Stomach smooth muscle (tissue), 2 donors: ENCODE measurements at regions not wholly inside any gene's neighbourhood (a gene's known extent, or its start where the extent isn't known, plus 50 kb on each side); places are given as distances from the start of the nearest gene placed in this dataset.

Experiments used
- H3K27ac ChIP-seq: one replicate; pipeline ENCODE4 v1.7.0; 2013; ENCODE audit warnings: mild to moderate bottlenecking, low read length, inconsistent platforms
- H3K27me3 ChIP-seq, 2 donors: one replicate each; pipeline ENCODE4 v1.7.0; 2013; ENCODE audit warnings: low read length in 2 of 2; ENCODE audit not compliant: insufficient read depth in 2 of 2, control insufficient read depth in 1 of 2
- H3K36me3 ChIP-seq, 2 donors: one replicate each; pipeline ENCODE4 v1.7.0; 2013; ENCODE audit warnings: low read length in 2 of 2; ENCODE audit not compliant: control insufficient read depth in 2 of 2, insufficient read depth in 2 of 2
- H3K4me1 ChIP-seq: one replicate; pipeline ENCODE4 v1.7.0; 2013; ENCODE audit warnings: low read length; ENCODE audit not compliant: control insufficient read depth, insufficient read depth
- H3K4me3 ChIP-seq, 2 donors: one replicate each; pipeline ENCODE4 v1.7.0; 2013; ENCODE audit warnings: low read length in 2 of 2
- H3K9ac ChIP-seq, 2 donors: one replicate each; pipeline ENCODE4 v1.7.0; 2013; ENCODE audit warnings: low read length in 2 of 2, mild to moderate bottlenecking in 1 of 2
- H3K9me3 ChIP-seq, 2 donors: one replicate each; pipeline ENCODE4 v1.7.0; 2013; ENCODE audit warnings: low read length in 2 of 2; ENCODE audit not compliant: control insufficient read depth in 2 of 2
- donor health status: healthy.
- donor health status: Pancreatic carcinoma.

DNA sequence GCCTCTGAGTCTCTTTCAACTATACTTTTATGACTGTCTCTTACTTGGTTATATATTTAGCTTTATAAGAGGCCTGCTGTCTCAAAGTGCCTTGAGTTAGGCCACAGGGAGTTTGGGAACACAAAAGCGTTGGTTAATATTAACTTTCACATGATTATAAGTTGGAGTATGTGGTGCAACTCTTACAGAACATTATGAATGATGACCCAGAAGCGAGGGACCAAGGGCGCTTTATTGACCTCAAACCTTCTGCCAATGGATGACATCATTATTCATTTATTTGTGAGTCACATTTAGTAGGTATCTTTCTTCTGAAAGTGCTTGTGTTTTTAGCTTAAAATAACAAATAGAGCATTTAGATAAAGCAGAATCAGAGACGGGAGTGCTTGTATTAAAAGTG is 298.0 kb upstream of the ZC3H12C start:
- Histone ChIP-seq H3K4me3 (no peak overlapping the region), H3K4me1 (no peaks in the 10 kb centered on the region), H3K9me3 (no peaks in the 10 kb centered on the region), H3K9ac (no peak overlapping the region), H3K27me3 (no peaks in the 10 kb centered on the region), H3K36me3 (no peaks in the 10 kb centered on the region), H3K27ac (no peak overlapping the region)

- Histone ChIP-seq H3K9ac (no peak overlapping the region), H3K4me1 (no peaks in the 10 kb centered on the region), H3K27me3 (no peaks in the 10 kb centered on the region)
These were observed 296.9 kb upstream of the ZC3H12C start for GRCh38 chr11:109796253-109796652.

DNA sequence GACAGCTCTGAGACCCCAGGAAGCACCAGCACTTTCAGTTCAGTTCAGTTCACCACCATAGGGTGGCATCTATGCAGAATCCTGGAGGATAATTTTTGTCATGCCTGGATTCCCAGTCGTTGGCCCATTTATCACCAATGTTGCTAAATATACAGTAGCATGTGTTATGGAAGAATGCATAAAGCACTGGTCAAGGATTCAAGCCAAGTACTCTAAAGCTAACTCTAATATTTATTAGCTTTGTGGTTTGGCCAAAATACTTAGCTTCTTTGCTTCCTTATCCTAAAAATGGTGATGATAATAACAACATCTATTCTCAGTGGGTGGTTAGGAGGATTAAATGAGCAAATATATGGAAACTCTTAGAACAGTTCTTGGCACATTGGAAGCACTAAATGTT is 294.7 kb upstream of the ZC3H12C start:
- H3K36me3 ChIP-seq: no peaks in the 10 kb centered on the region
- no peaks in the 10 kb centered on the region for H3K9me3 ChIP-seq
- H3K27ac ChIP-seq: no peak overlapping the region
- H3K27me3 ChIP-seq: no peaks in the 10 kb centered on the region
- H3K9ac ChIP-seq: no peak overlapping the region
- no peaks in the 10 kb centered on the region for H3K4me1 ChIP-seq
- no peak overlapping the region for H3K4me3 ChIP-seq

More at GRCh38 chr11:109796253-109796652, 296.9 kb upstream of the ZC3H12C start:
- no peak overlapping the region for H3K4me3 ChIP-seq
- no peaks in the 10 kb centered on the region for H3K9me3 ChIP-seq
- no peaks in the 10 kb centered on the region for H3K36me3 ChIP-seq
- H3K27ac ChIP-seq: no peak overlapping the region

GRCh38 chr11:109799604-109800003 is 293.6 kb upstream of the ZC3H12C start:
- Histone ChIP-seq H3K4me3 (no peak overlapping the region), H3K9ac (no peak overlapping the region)

GRCh38 chr11:109804911-109805310 is 288.3 kb upstream of the ZC3H12C start:
- no peak overlapping the region for H3K4me3 ChIP-seq
- no peaks in the 10 kb centered on the region for H3K36me3 ChIP-seq
- H3K4me1 ChIP-seq: no peaks in the 10 kb centered on the region
- no peak overlapping the region for H3K9ac ChIP-seq
- no peaks in the 10 kb centered on the region for H3K9me3 ChIP-seq
- H3K27me3 ChIP-seq: no peaks in the 10 kb centered on the region
- no peak overlapping the region for H3K27ac ChIP-seq

More at GRCh38 chr11:109799604-109800003, 293.6 kb upstream of the ZC3H12C start:
- Histone ChIP-seq H3K27ac (no peak overlapping the region), H3K4me1 (no peaks in the 10 kb centered on the region), H3K36me3 (no peaks in the 10 kb centered on the region), H3K27me3 (no peaks in the 10 kb centered on the region), H3K9me3 (no peaks in the 10 kb centered on the region)

DNA sequence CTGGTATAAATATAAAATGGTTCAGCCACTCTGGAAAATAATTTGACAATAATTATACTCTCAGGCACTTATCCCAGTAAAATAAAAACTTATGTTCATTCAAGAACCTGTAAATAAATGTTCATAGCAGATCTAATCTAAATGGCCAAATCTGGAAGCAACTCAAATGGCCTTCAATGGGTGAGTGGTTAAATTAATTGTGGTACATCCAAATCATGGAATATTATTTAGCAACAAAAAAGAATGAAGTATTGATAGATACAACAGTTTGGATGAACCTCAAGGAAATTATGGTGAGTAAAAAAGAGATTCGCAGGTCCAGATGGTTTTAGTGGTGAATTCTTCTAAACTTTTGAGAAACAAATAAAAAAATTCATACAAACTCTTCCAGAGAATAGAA is 287.0 kb upstream of the ZC3H12C start:
- no peaks in the 10 kb centered on the region for H3K4me1 ChIP-seq
- H3K4me3 ChIP-seq: no peak overlapping the region
- H3K9ac ChIP-seq: no peak overlapping the region
- H3K36me3 ChIP-seq: no peaks in the 10 kb centered on the region
- H3K27me3 ChIP-seq: no peaks in the 10 kb centered on the region
- H3K9me3 ChIP-seq: no peaks in the 10 kb centered on the region
- H3K27ac ChIP-seq: no peak overlapping the region

DNA sequence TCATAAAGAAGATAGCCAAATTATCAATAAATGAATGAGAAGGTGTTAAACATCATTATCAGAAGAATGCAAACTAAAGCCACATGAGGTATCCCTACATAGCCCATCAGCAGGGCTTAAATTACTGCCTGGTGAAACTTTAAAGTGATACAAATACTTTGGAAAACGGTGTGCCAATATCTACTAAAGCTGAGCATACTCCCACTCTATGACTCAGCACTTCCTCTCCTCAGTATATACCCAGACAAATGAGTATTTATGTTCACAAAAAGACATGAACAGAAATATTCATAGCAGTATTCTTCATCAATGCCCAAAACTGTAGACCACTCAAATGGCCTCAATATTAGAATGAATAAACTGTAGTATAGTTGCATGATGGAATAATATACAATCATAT is 284.6 kb upstream of the ZC3H12C start:
- no peak overlapping the region for H3K27ac ChIP-seq
- H3K27me3 ChIP-seq: no peaks in the 10 kb centered on the region
- no peaks in the 10 kb centered on the region for H3K36me3 ChIP-seq

GRCh38 chr11:109814824-109815223 is 278.4 kb upstream of the ZC3H12C start:
- Histone ChIP-seq H3K9me3 (no peaks in the 10 kb centered on the region), H3K4me3 (no peak overlapping the region), H3K9ac (no peak overlapping the region), H3K27ac (no peak overlapping the region), H3K4me1 (no peaks in the 10 kb centered on the region), H3K36me3 (no peaks in the 10 kb centered on the region), H3K27me3 (no peaks in the 10 kb centered on the region)

More for the DNA sequence above, 284.6 kb upstream of the ZC3H12C start:
- no peaks in the 10 kb centered on the region for H3K9me3 ChIP-seq
- H3K4me1 ChIP-seq: no peaks in the 10 kb centered on the region
- H3K4me3 ChIP-seq: no peak overlapping the region
- H3K9ac ChIP-seq: no peak overlapping the region

DNA sequence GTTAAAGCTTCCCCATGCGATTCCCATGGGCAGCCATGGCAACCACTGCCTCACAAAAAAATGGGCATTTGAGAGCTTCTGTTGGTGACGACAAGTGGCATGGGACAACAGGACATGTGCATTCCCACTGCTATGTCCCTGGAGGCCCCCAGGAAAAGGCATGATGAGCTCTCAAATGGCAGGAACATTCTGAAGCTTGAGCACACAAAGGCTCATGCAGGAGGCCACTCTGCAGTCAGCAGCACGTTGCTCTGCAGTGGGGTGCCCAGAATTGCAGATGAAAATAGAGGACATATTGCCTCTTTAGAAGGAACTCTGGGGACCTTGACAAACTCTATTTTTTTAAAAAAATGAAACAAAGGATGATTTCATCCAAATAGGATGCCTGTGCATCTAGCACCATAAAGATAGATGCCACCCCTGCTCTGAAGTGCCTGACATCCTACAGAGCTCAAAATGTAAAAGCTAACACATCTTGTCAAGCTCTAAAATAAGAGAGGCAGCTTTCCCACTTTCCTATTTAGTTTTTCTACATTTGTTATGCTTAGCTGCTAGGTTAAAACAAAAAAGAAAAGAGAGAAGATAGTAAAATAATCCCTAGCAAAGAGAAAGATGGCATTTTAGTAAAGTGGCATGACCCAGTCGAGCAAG is 277.6 kb upstream of the ZC3H12C start:
- Histone ChIP-seq H3K27ac (no peak overlapping the region), H3K4me1 (no peaks in the 10 kb centered on the region), H3K9me3 (no peaks in the 10 kb centered on the region), H3K4me3 (no peak overlapping the region), H3K9ac (no peak overlapping the region), H3K36me3 (no peaks in the 10 kb centered on the region), H3K27me3 (no peaks in the 10 kb centered on the region)

- Histone ChIP-seq H3K27ac (no peak overlapping the region), H3K9me3 (no peaks in the 10 kb centered on the region), H3K27me3 (no peaks in the 10 kb centered on the region), H3K36me3 (no peaks in the 10 kb centered on the region), H3K4me3 (no peak overlapping the region), H3K4me1 (no peaks in the 10 kb centered on the region), H3K9ac (no peak overlapping the region)
These were observed 274.9 kb upstream of the ZC3H12C start for GRCh38 chr11:109818290-109818689.

DNA sequence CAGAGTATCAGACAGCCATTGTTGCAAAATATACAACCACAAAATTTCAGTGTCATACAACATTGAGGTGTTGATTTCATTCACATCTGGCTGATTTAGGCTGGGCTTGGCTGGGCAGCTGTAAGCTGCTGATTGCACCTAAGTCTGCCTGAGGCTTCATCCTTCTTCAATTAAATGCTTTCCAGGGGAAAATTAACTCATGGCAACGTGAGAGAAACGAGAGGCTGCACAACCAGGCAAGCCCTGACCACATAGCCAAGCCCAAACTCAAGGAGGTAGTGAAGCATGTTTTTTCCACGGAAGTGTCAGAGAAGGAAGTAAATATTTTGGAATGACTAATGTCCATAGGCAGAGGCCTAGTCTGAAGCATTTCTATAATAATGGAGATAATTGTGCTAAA is 273.8 kb upstream of the ZC3H12C start:
- Histone ChIP-seq H3K27me3 (no peaks in the 10 kb centered on the region), H3K9ac (no peak overlapping the region), H3K27ac (no peak overlapping the region), H3K36me3 (no peaks in the 10 kb centered on the region), H3K4me1 (no peaks in the 10 kb centered on the region), H3K4me3 (no peak overlapping the region), H3K9me3 (no peaks in the 10 kb centered on the region)
